Erythroblast (primary cell): ENCODE measurements at regions not wholly inside any gene's neighbourhood (a gene's known extent, or its start where the extent isn't known, plus 50 kb on each side); places are given as distances from the start of the nearest gene placed in this dataset.

Experiments
- GATA1 ChIP-seq: IDR thresholded peaks from 2 replicates; pipeline ENCODE4 v1.6.1; 2011; ENCODE audit warnings: low read depth, mild to moderate bottlenecking, control low read depth, low read length, moderate library complexity
- POLR2A ChIP-seq: IDR thresholded peaks from 2 replicates; pipeline ENCODE4 v1.6.1; 2011; ENCODE audit warnings: mild to moderate bottlenecking, low read length

- TF ChIP-seq POLR2A (no peak), GATA1 (no peak)
These were observed 455.3 kb upstream of the TUSC1 start for GRCh38 chr9:26133537-26133936.
